ENCODE measurements at regions not wholly inside any gene's neighbourhood (a gene's known extent, or its start where the extent isn't known, plus 50 kb on each side); places are given as distances from the start of the nearest gene placed in this dataset.
"Not testable (repeated sequence)": the region's sequence is repeated elsewhere in the genome, so short reads cannot be mapped to it uniquely, and the experiment has no call there.

GRCh38 chr12:127767656-127768055 lies 499.3 kb upstream of the TMEM132C start:
- no peak for DNase-seq

GRCh38 chr12:127770118-127770517 lies 496.9 kb upstream of the TMEM132C start:
- DNase-seq, result no peak

GRCh38 chr12:127771546-127771945 lies 495.4 kb upstream of the TMEM132C start:
- DNase-seq, result no peak

GRCh38 chr12:127773520-127773919 lies 493.4 kb upstream of the TMEM132C start:
- DNase-seq, result no peak

- no peak for DNase-seq
Measured at GRCh38 chr12:127774828-127775227, 492.1 kb upstream of the TMEM132C start.

GRCh38 chr12:127779301-127780045 lies 487.5 kb upstream of the TMEM132C start:
- no peak for DNase-seq

- no peak for DNase-seq
Measured at GRCh38 chr12:127780881-127781280, 486.1 kb upstream of the TMEM132C start.

GRCh38 chr12:127781336-127781735 lies 485.6 kb upstream of the TMEM132C start:
- DNase-seq, result no peak

GRCh38 chr12:127785540-127785939 lies 481.4 kb upstream of the TMEM132C start:
- no peak for DNase-seq

GRCh38 chr12:127785986-127786590 lies 480.9 kb upstream of the TMEM132C start:
- DNase-seq, result no peak

- DNase-seq, result no peak
Measured at GRCh38 chr12:127787544-127787943, 479.4 kb upstream of the TMEM132C start.

GRCh38 chr12:127790376-127790775 lies 476.6 kb upstream of the TMEM132C start:
- DNase-seq, result no peak

- no peak for DNase-seq
Measured at GRCh38 chr12:127791217-127791616, 475.8 kb upstream of the TMEM132C start.

- no peak for DNase-seq
Measured at GRCh38 chr12:127797918-127798317, 469.1 kb upstream of the TMEM132C start.

GRCh38 chr12:127802271-127802670 lies 464.7 kb upstream of the TMEM132C start:
- DNase-seq, result no peak

GRCh38 chr12:127803545-127803944 lies 463.4 kb upstream of the TMEM132C start:
- no peak for DNase-seq

GRCh38 chr12:127809275-127809674 lies 457.7 kb upstream of the TMEM132C start:
- DNase-seq, result no peak

GRCh38 chr12:127810041-127810440 lies 456.9 kb upstream of the TMEM132C start:
- no peak for DNase-seq

GRCh38 chr12:127810459-127810858 lies 456.5 kb upstream of the TMEM132C start:
- not testable (repeated sequence) for DNase-seq

GRCh38 chr12:127811988-127812387 lies 455.0 kb upstream of the TMEM132C start:
- DNase-seq, result no peak

GRCh38 chr12:127813147-127813546 lies 453.8 kb upstream of the TMEM132C start:
- no peak for DNase-seq

GRCh38 chr12:127819056-127819455 lies 447.9 kb upstream of the TMEM132C start:
- no peak for DNase-seq

- DNase-seq, result no peak
Measured at GRCh38 chr12:127820271-127820670, 446.7 kb upstream of the TMEM132C start.

GRCh38 chr12:127820846-127821245 lies 446.1 kb upstream of the TMEM132C start:
- DNase-seq, result no peak

Measured in activated CD4-positive, alpha-beta T cell treated with anti-CD3 and anti-CD28 coated beads, Interleukin-2, amount 50 U/mL, for 48 hours (primary cell).